ENCODE measurements at regions not wholly inside any gene's neighbourhood (a gene's known extent, or its start where the extent isn't known, plus 50 kb on each side); places are given as distances from the start of the nearest gene placed in this dataset.

GRCh38 chr1:5354681-5355080, 637.5 kb downstream of the NPHP4 start:
- H3K27me3 ChIP-seq (replicated peaks; ENCODE audit: insufficient read depth) = no peaks in the 10 kb centered on the region
- TF ChIP-seq POLR2A (IDR thresholded peaks at IDR 0.05) (no peak), POLR2AphosphoS5 (IDR thresholded peaks at IDR 0.05) (no peak), CTCF (IDR thresholded peaks at IDR 0.05) (no peak)
- intact Hi-C loops (cut with DNase I) = no loop called here
- no peak for DNase-seq (ENCODE audit: low spot score)
- no peaks in the 10 kb centered on the region for H3K9me3 ChIP-seq
- no peak overlapping the region for H3K27ac ChIP-seq
- no peaks in the 10 kb centered on the region for H3K36me3 ChIP-seq
- H3K4me1 ChIP-seq (replicated peaks) = no peaks in the 10 kb centered on the region
- 71% methylated on average over 3 of the region's 3 CpGs for WGBS
- H3K4me3 ChIP-seq = no peak overlapping the region

GRCh38 chr1:5351366-5351765, 640.9 kb downstream of the NPHP4 start:
- no peak for TF ChIP-seq POLR2A (IDR thresholded peaks at IDR 0.05)
- no peak for TF ChIP-seq POLR2AphosphoS5 (IDR thresholded peaks at IDR 0.05)
- no peak for TF ChIP-seq CTCF (IDR thresholded peaks at IDR 0.05)
- Histone ChIP-seq H3K4me1 (replicated peaks) (no peaks in the 10 kb centered on the region), H3K27me3 (replicated peaks; ENCODE audit: insufficient read depth) (no peaks in the 10 kb centered on the region), H3K36me3 (no peaks in the 10 kb centered on the region), H3K4me3 (no peak overlapping the region), H3K9me3 (no peaks in the 10 kb centered on the region), H3K27ac (no peak overlapping the region)
- intact Hi-C loops (cut with DNase I) = no loop called here
- no peak for DNase-seq (ENCODE audit: low spot score)
- 53% methylated on average over 4 of the region's 4 CpGs for WGBS

- no peak for DNase-seq (ENCODE audit: low spot score)
- intact Hi-C loops (cut with DNase I) = no loop called here
- 83% methylated on average over 6 of the region's 6 CpGs for WGBS
- Histone ChIP-seq H3K4me1 (replicated peaks) (no peaks in the 10 kb centered on the region), H3K27me3 (replicated peaks; ENCODE audit: insufficient read depth) (no peaks in the 10 kb centered on the region), H3K27ac (no peak overlapping the region), H3K36me3 (no peaks in the 10 kb centered on the region), H3K9me3 (no peaks in the 10 kb centered on the region), H3K4me3 (no peak overlapping the region)
- no peak for TF ChIP-seq POLR2A (IDR thresholded peaks at IDR 0.05)
- no peak for TF ChIP-seq POLR2AphosphoS5 (IDR thresholded peaks at IDR 0.05)
- TF ChIP-seq CTCF (IDR thresholded peaks at IDR 0.05) = no peak
These were observed 642.7 kb downstream of the NPHP4 start for GRCh38 chr1:5349526-5349925.

GRCh38 chr1:5348732-5349465, 643.3 kb downstream of the NPHP4 start:
- Histone ChIP-seq H3K27ac (no peak overlapping the region), H3K9me3 (no peaks in the 10 kb centered on the region), H3K36me3 (no peaks in the 10 kb centered on the region), H3K4me3 (no peak overlapping the region), H3K4me1 (replicated peaks) (no peaks in the 10 kb centered on the region), H3K27me3 (replicated peaks; ENCODE audit: insufficient read depth) (no peaks in the 10 kb centered on the region)
- intact Hi-C loops (cut with DNase I) = no loop called here
- 86% methylated on average over 15 of the region's 15 CpGs for WGBS
- DNase-seq (ENCODE audit: low spot score) = no peak
- TF ChIP-seq CTCF (IDR thresholded peaks at IDR 0.05) = no peak
- TF ChIP-seq POLR2AphosphoS5 (IDR thresholded peaks at IDR 0.05) = no peak
- no peak for TF ChIP-seq POLR2A (IDR thresholded peaks at IDR 0.05)

- H3K36me3 ChIP-seq = no peaks in the 10 kb centered on the region
- H3K4me1 ChIP-seq (replicated peaks) = no peaks in the 10 kb centered on the region
- H3K4me3 ChIP-seq = no peak overlapping the region
- no peaks in the 10 kb centered on the region for H3K27me3 ChIP-seq (replicated peaks; ENCODE audit: insufficient read depth)
- 80% methylated on average over 8 of the region's 8 CpGs for WGBS
- H3K9me3 ChIP-seq = no peaks in the 10 kb centered on the region
- TF ChIP-seq CTCF (IDR thresholded peaks at IDR 0.05) (no peak), POLR2AphosphoS5 (IDR thresholded peaks at IDR 0.05) (no peak), POLR2A (IDR thresholded peaks at IDR 0.05) (no peak)
- intact Hi-C loops (cut with DNase I) = no loop called here
- no peak overlapping the region for H3K27ac ChIP-seq
- no peak for DNase-seq (ENCODE audit: low spot score)
These were observed 644.5 kb downstream of the NPHP4 start for GRCh38 chr1:5347726-5348125.

Data from prostate gland (tissue), 2 donors.